Upper lobe of left lung (tissue), 4 donors: ENCODE measurements at regions not wholly inside any gene's neighbourhood (a gene's known extent, or its start where the extent isn't known, plus 50 kb on each side); places are given as distances from the start of the nearest gene placed in this dataset.

Experiments used
- EP300 ChIP-seq, 4 donors: sonication (generic); formaldehyde crosslinking; IDR thresholded peaks; one replicate each; pipeline ENCODE4 v1.5.1; 2017; ENCODE audit warnings: antibody characterized with exemption in 4 of 4, control low read depth in 2 of 4
- TF ChIP-seq, protein P1 (sequence below), 6 experiments: fragments of 450-650 bp in 4 of 6; fragments of 200-600 bp in 2 of 6; sonication (generic) in 2 of 6; IDR thresholded peaks; one replicate each; pipeline ENCODE4 v1.5.1; 2016 to 2019; ENCODE audit warnings: antibody characterized with exemption in 6 of 6

GRCh38 chr9:747567-747966 lies 93.9 kb upstream of the DMRT1 start:
- TF ChIP-seq EP300 (IDR thresholded peaks at IDR 0.05), result no peak
- TF ChIP-seq, protein P1, sequence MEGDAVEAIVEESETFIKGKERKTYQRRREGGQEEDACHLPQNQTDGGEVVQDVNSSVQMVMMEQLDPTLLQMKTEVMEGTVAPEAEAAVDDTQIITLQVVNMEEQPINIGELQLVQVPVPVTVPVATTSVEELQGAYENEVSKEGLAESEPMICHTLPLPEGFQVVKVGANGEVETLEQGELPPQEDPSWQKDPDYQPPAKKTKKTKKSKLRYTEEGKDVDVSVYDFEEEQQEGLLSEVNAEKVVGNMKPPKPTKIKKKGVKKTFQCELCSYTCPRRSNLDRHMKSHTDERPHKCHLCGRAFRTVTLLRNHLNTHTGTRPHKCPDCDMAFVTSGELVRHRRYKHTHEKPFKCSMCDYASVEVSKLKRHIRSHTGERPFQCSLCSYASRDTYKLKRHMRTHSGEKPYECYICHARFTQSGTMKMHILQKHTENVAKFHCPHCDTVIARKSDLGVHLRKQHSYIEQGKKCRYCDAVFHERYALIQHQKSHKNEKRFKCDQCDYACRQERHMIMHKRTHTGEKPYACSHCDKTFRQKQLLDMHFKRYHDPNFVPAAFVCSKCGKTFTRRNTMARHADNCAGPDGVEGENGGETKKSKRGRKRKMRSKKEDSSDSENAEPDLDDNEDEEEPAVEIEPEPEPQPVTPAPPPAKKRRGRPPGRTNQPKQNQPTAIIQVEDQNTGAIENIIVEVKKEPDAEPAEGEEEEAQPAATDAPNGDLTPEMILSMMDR (IDR thresholded peaks at IDR 0.05), result no peak
